Chondrocyte (in vitro differentiated cells): ENCODE measurements at regions not wholly inside any gene's neighbourhood (a gene's known extent, or its start where the extent isn't known, plus 50 kb on each side); places are given as distances from the start of the nearest gene placed in this dataset.

Experiments
- DNase-seq: peaks from one replicate; pipeline ENCODE4 v3.0.0; 2021; ENCODE audit warnings: mixed read lengths, low spot score
- H3K27ac Mint-ChIP-seq: one replicate; pipeline ENCODE4 v1.8.0; 2021; ENCODE audit warnings: mild to moderate bottlenecking, moderate library complexity, mixed read lengths; ENCODE audit not compliant: unreplicated experiment
- H3K27me3 Mint-ChIP-seq: 2 replicates; pipeline ENCODE4 v1.8.0; 2021; ENCODE audit warnings: low read depth, mixed read lengths
- H3K36me3 Mint-ChIP-seq: 2 replicates; pipeline ENCODE4 v1.8.0; 2021; ENCODE audit warnings: low read depth, mixed read lengths
- H3K4me1 Mint-ChIP-seq: 2 replicates; pipeline ENCODE4 v1.8.0; 2021; ENCODE audit warnings: low read depth, mild to moderate bottlenecking, mixed read lengths
- H3K4me3 Mint-ChIP-seq: one replicate; pipeline ENCODE4 v1.8.0; 2021; ENCODE audit warnings: mild to moderate bottlenecking, moderate library complexity, mixed read lengths; ENCODE audit not compliant: unreplicated experiment
- H3K9me3 Mint-ChIP-seq: 2 replicates; pipeline ENCODE4 v1.8.0; 2021; ENCODE audit warnings: low read depth, mixed read lengths
- TF ChIP-seq, protein P1 (sequence below): fragments of 200-600 bp; sonication (generic); IDR thresholded peaks from 2 replicates; pipeline ENCODE4 v1.5.0; 2021; ENCODE audit warnings: antibody characterized with exemption, mild to moderate bottlenecking, moderate library complexity

DNA sequence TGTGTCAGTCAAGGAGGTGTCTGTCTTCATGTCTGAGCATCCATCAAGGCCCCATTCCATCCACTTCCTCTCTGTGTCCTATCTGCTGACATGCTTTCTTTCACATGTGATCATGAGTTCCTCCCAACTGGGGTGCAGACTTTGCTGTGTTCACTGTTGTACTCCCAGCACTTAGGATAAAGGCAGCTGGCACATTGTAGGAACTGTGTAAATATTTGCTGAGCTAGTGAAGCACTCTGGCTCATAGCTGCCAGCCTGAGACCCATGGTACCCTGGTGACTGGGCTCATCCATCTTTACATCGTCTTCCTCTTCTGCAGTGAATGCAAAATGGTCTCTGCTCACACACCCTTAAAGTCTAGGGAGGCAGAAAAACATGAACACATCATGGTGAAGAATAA is 242.2 kb upstream of the IGFBP3 start:
- Mint-ChIP-seq H3K4me1 (peaks cover 33% of the 10 kb centered on the region), H3K9me3 (no peaks in the 10 kb centered on the region), H3K36me3 (no peaks in the 10 kb centered on the region), H3K4me3 (no peak overlapping the region), H3K27me3 (no peaks in the 10 kb centered on the region), H3K27ac (no peak overlapping the region)
- no peak for DNase-seq
- TF ChIP-seq, protein P1, sequence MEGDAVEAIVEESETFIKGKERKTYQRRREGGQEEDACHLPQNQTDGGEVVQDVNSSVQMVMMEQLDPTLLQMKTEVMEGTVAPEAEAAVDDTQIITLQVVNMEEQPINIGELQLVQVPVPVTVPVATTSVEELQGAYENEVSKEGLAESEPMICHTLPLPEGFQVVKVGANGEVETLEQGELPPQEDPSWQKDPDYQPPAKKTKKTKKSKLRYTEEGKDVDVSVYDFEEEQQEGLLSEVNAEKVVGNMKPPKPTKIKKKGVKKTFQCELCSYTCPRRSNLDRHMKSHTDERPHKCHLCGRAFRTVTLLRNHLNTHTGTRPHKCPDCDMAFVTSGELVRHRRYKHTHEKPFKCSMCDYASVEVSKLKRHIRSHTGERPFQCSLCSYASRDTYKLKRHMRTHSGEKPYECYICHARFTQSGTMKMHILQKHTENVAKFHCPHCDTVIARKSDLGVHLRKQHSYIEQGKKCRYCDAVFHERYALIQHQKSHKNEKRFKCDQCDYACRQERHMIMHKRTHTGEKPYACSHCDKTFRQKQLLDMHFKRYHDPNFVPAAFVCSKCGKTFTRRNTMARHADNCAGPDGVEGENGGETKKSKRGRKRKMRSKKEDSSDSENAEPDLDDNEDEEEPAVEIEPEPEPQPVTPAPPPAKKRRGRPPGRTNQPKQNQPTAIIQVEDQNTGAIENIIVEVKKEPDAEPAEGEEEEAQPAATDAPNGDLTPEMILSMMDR: no peak

DNA sequence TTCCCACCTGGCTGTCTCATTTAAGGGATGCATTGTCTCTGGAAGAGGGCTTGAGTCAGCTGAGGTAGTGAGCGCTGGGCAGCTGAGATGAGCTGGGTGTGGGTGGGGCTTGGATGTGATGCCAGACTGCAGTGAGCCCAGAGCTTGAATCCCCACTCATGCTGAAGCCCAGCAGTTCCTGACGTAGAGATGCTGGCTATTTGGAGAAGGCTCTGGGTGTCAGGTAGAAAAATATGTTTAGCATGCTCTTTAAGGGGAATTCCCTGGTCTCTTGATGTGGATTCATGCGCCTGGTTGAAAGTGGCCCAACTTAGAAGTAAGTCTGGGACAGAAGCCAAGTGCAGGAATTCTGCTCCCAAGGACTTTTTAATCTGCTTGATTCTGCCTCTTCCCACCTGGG is 241.5 kb upstream of the IGFBP3 start:
- Mint-ChIP-seq H3K36me3 (no peaks in the 10 kb centered on the region), H3K4me3 (no peak overlapping the region), H3K27ac (no peak overlapping the region), H3K4me1 (peaks cover 33% of the 10 kb centered on the region), H3K27me3 (no peaks in the 10 kb centered on the region), H3K9me3 (no peaks in the 10 kb centered on the region)
- TF ChIP-seq, protein P1: no peak
- DNase-seq: no peak

DNA sequence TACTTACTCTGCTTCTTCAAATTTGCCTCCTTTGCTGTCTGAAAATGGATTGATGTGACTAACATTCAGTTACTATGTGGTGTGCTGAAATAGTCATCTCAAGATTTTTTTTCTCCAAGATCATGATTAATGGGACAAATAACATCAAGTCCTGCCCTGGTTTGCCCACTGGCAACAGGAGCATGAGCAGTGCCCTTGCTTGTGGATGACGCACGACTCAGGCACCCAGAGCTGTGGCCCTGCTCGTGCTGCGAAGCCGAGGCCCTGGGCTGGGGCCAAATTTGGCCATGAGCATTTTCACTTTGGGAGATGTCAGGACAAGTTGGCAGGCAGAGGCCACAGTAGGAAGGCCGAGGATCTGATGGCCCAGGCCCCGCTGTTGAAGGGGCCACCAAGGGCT is 239.8 kb upstream of the IGFBP3 start:
- Mint-ChIP-seq H3K9me3 (peaks cover 2% of the 10 kb centered on the region), H3K27ac (peak overlapping the region; percentile 19), H3K36me3 (no peaks in the 10 kb centered on the region), H3K27me3 (no peaks in the 10 kb centered on the region), H3K4me1 (peaks cover 33% of the 10 kb centered on the region), H3K4me3 (no peak overlapping the region)
- DNase-seq: no peak
- TF ChIP-seq, protein P1: no peak

DNA sequence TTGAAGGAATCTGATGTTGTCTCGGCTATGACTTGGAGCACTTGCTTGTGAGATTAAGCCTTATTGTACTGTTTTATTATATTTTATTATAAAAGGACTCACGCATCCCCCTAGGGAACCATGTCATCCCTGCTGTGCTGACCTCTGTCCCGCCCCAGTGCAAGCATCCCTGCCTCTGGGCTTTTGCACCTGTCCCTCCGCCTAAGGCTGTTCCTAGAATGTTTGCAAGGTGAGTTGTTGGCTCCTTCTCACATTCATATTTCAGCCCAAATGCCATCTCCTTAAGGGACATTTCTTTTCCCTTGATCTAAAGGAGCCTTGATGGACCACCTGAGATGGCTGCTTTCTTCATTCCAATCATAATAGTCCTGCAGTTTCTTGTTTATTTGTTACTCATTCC is 236.9 kb upstream of the IGFBP3 start:
- H3K27ac Mint-ChIP-seq: no peak overlapping the region
- H3K36me3 Mint-ChIP-seq: no peaks in the 10 kb centered on the region
- H3K9me3 Mint-ChIP-seq: peaks cover 2% of the 10 kb centered on the region
- no peak for DNase-seq
- H3K27me3 Mint-ChIP-seq: no peaks in the 10 kb centered on the region
- no peak overlapping the region for H3K4me3 Mint-ChIP-seq
- TF ChIP-seq, protein P1: no peak
- peaks cover 28% of the 10 kb centered on the region for H3K4me1 Mint-ChIP-seq

DNA sequence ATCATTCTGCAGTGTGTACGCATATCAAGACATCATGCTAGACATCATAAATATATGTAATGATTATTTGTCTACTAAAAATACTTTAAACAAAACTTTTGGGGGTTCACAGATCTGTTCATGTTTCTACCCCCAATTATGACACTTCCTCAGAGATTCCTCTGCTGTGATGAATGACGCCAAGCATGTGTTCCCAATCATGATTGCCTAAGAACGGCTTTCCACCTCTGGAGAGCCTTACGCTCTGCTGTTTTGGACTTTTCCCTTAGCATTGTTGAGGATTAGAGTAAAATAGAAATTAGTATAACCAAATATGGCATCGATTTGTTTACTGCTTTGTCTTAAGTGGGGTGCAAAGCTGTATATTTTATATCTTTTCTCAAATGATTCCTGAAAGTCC is 236.3 kb upstream of the IGFBP3 start:
- TF ChIP-seq, protein P1: no peak
- no peaks in the 10 kb centered on the region for H3K36me3 Mint-ChIP-seq
- no peak overlapping the region for H3K27ac Mint-ChIP-seq
- peaks cover 2% of the 10 kb centered on the region for H3K9me3 Mint-ChIP-seq
- no peaks in the 10 kb centered on the region for H3K27me3 Mint-ChIP-seq
- H3K4me1 Mint-ChIP-seq: peaks cover 27% of the 10 kb centered on the region
- DNase-seq: no peak
- H3K4me3 Mint-ChIP-seq: no peak overlapping the region
